Loucy (cell line): ENCODE measurements at regions not wholly inside any gene's neighbourhood (a gene's known extent, or its start where the extent isn't known, plus 50 kb on each side); places are given as distances from the start of the nearest gene placed in this dataset.

Experiments used
- H2AFZ ChIP-seq: fragments of 200-600 bp; sonication (generic); 2 replicates; pipeline ENCODE4 v1.6.0; 2016; ENCODE audit warnings: antibody characterized with exemption, mild to moderate bottlenecking, low read length, moderate library complexity
- H3F3A ChIP-seq: fragments of 200-600 bp; 2 replicates; pipeline ENCODE4 v1.6.0; 2016; ENCODE audit warnings: antibody characterized with exemption, low read depth, mild to moderate bottlenecking
- H3K27me3 ChIP-seq: fragments of 200-600 bp; sonication (generic); 2 replicates; pipeline ENCODE4 v1.6.1; 2014; ENCODE audit warnings: low read length, mild to moderate bottlenecking; ENCODE audit not compliant: insufficient read depth, poor library complexity, severe bottlenecking
- H3K36me3 ChIP-seq: fragments of 200-600 bp; sonication (generic); 2 replicates; pipeline ENCODE4 v1.6.1; 2016; ENCODE audit warnings: low read length; ENCODE audit not compliant: insufficient read depth
- H3K4me1 ChIP-seq: fragments of 200-600 bp; sonication (generic); 2 replicates; pipeline ENCODE4 v1.5.1; 2014; ENCODE audit warnings: low read length, mild to moderate bottlenecking; ENCODE audit not compliant: insufficient read depth, poor library complexity, severe bottlenecking
- H3K4me2 ChIP-seq: fragments of 200-600 bp; sonication (generic); 2 replicates; pipeline ENCODE4 v1.6.0; 2014; ENCODE audit warnings: antibody characterized with exemption, low read length, low read depth, mild to moderate bottlenecking; ENCODE audit not compliant: poor library complexity, severe bottlenecking
- H3K4me3 ChIP-seq: fragments of 200-600 bp; sonication (generic); 2 replicates; pipeline ENCODE4 v1.5.1; 2014; ENCODE audit warnings: low read length, mild to moderate bottlenecking, mixed read lengths; ENCODE audit not compliant: poor library complexity, severe bottlenecking
- H3K79me2 ChIP-seq: fragments of 200-600 bp; sonication (generic); 2 replicates; pipeline ENCODE4 v1.6.1; 2014; ENCODE audit warnings: low read length; ENCODE audit not compliant: insufficient read depth
- H3K9ac ChIP-seq: fragments of 200-600 bp; sonication (generic); 2 replicates; pipeline ENCODE4 v1.6.0; 2014; ENCODE audit warnings: mild to moderate bottlenecking, low read depth, low read length, moderate library complexity; ENCODE audit not compliant: poor library complexity, severe bottlenecking
- H3K9me2 ChIP-seq: fragments of 200-600 bp; sonication (generic); replicated peaks from 2 replicates; pipeline ENCODE4 v1.6.1; 2016; ENCODE audit warnings: low read depth, low read length, mixed read lengths
- H3K9me3 ChIP-seq: fragments of 200-600 bp; sonication (generic); 2 replicates; pipeline ENCODE4 v1.6.1; 2014; ENCODE audit warnings: mild to moderate bottlenecking, antibody characterized with exemption, low read length, low read depth; ENCODE audit not compliant: insufficient read depth
- H4K20me1 ChIP-seq: fragments of 200-600 bp; sonication (generic); 2 replicates; pipeline ENCODE4 v1.6.0; 2014; ENCODE audit warnings: antibody characterized with exemption, low read length, mild to moderate bottlenecking; ENCODE audit not compliant: insufficient read depth, poor library complexity, severe bottlenecking
- EZH2phosphoT487 ChIP-seq: fragments of 200-600 bp; IDR thresholded peaks from 2 replicates; pipeline ENCODE4 v1.6.1; 2018; ENCODE audit warnings: antibody characterized with exemption, mild to moderate bottlenecking, moderate library complexity, borderline replicate concordance
- TF ChIP-seq, protein P1 (sequence below): fragments of 200-600 bp; sonication (generic); conservative IDR thresholded peaks from 2 replicates; pipeline ENCODE4 v1.5.1; 2014; ENCODE audit warnings: mild to moderate bottlenecking, antibody characterized with exemption, low read length

DNA sequence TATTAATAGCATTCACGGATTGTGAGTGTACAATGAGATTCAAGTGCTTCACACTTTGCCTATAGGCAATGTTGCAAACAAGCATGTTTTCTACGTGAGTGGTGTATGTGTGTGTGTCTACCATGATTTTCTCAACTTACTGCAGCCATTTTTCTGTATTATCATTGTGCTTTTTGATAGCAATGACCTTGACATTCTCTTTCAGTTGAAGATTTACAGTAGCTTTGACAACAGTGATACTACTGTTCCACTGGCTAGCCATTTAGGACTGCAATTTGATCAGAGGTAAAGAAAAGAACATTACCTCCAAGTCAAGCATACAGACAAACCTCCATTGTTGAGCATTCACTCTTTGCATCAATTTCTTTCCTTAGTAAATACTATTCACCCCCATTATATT lies 297.0 kb downstream of the MAN2A1 start:
- no peaks in the 10 kb centered on the region for H3K79me2 ChIP-seq
- H3K27me3 ChIP-seq = no peaks in the 10 kb centered on the region
- no peak for TF ChIP-seq EZH2phosphoT487
- TF ChIP-seq, protein P1, sequence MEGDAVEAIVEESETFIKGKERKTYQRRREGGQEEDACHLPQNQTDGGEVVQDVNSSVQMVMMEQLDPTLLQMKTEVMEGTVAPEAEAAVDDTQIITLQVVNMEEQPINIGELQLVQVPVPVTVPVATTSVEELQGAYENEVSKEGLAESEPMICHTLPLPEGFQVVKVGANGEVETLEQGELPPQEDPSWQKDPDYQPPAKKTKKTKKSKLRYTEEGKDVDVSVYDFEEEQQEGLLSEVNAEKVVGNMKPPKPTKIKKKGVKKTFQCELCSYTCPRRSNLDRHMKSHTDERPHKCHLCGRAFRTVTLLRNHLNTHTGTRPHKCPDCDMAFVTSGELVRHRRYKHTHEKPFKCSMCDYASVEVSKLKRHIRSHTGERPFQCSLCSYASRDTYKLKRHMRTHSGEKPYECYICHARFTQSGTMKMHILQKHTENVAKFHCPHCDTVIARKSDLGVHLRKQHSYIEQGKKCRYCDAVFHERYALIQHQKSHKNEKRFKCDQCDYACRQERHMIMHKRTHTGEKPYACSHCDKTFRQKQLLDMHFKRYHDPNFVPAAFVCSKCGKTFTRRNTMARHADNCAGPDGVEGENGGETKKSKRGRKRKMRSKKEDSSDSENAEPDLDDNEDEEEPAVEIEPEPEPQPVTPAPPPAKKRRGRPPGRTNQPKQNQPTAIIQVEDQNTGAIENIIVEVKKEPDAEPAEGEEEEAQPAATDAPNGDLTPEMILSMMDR = no peak
- no peaks in the 10 kb centered on the region for H4K20me1 ChIP-seq
- no peaks in the 10 kb centered on the region for H3K9me3 ChIP-seq
- H3K9ac ChIP-seq = no peak overlapping the region
- no peaks in the 10 kb centered on the region for H3K4me1 ChIP-seq
- no peaks in the 10 kb centered on the region for H3K9me2 ChIP-seq
- H2AFZ ChIP-seq = no peak overlapping the region
- no peaks in the 10 kb centered on the region for H3F3A ChIP-seq
- no peak overlapping the region for H3K4me2 ChIP-seq
- H3K4me3 ChIP-seq = no peak overlapping the region
- H3K36me3 ChIP-seq = no peaks in the 10 kb centered on the region

DNA sequence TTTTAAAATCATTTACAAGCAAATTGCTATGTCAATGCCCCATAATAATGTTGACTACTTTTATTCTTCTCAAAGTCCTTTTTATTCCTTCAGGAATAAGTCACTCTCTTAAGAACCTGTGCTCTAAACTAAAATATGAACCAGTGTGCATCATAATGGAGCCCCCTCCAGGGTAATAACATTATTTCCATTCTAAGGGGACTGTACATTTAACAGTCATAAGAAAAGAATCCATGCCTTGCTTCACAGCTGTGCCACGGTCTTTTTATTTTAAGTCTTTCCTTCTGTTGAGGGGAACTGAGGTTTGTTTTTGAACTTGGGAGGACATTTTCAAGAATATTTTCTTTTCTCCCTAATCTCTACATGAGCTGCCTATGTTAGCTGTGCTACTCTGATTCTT lies 297.6 kb downstream of the MAN2A1 start:
- Histone ChIP-seq H3K36me3 (no peaks in the 10 kb centered on the region), H3K9me3 (no peaks in the 10 kb centered on the region), H3K4me3 (no peak overlapping the region), H3K27me3 (no peaks in the 10 kb centered on the region), H3F3A (no peaks in the 10 kb centered on the region), H2AFZ (no peak overlapping the region), H3K79me2 (no peaks in the 10 kb centered on the region), H3K4me1 (no peaks in the 10 kb centered on the region), H4K20me1 (no peaks in the 10 kb centered on the region), H3K9ac (no peak overlapping the region), H3K9me2 (no peaks in the 10 kb centered on the region), H3K4me2 (no peak overlapping the region)
- no peak for TF ChIP-seq EZH2phosphoT487
- TF ChIP-seq, protein P1 = no peak

- H3K4me2 ChIP-seq = no peak overlapping the region
- H3K9me2 ChIP-seq = no peaks in the 10 kb centered on the region
- H2AFZ ChIP-seq = no peak overlapping the region
- H3K27me3 ChIP-seq = no peaks in the 10 kb centered on the region
- H3F3A ChIP-seq = no peaks in the 10 kb centered on the region
- no peak overlapping the region for H3K9ac ChIP-seq
- H3K9me3 ChIP-seq = no peaks in the 10 kb centered on the region
- no peaks in the 10 kb centered on the region for H4K20me1 ChIP-seq
- H3K36me3 ChIP-seq = no peaks in the 10 kb centered on the region
- H3K4me3 ChIP-seq = no peak overlapping the region
- no peaks in the 10 kb centered on the region for H3K4me1 ChIP-seq
- H3K79me2 ChIP-seq = no peaks in the 10 kb centered on the region
- TF ChIP-seq, protein P1 = no peak
- no peak for TF ChIP-seq EZH2phosphoT487
Observed at GRCh38 chr5:109987970-109988369, 298.2 kb downstream of the MAN2A1 start.
